Panc1 (cell line): ENCODE measurements at regions not wholly inside any gene's neighbourhood (a gene's known extent, or its start where the extent isn't known, plus 50 kb on each side); places are given as distances from the start of the nearest gene placed in this dataset.

Experiments used
- ATAC-seq: fragments of 200-7000 bp; cut with Tn5 transposase; 2 replicates; pipeline ENCODE4 v1.9.1; 2020; ENCODE audit warnings: mild to moderate bottlenecking, moderate library complexity
- BruUV-seq: library from RNA; stranded (reverse); fragments of 400-500 nt; replicated peaks from 2 replicates; lab custom pipeline; 2021; lab: Mats Ljungman, UMichigan
- CTCF ChIA-PET: fragments of 300-600 bp; sonication (Branson Sonifier 250); formaldehyde crosslinking; loops from one replicate; lab custom pipeline; 2022; ENCODE audit warnings: antibody characterized with exemption; lab: Charles Lee
- POLR2A ChIA-PET: fragments of 300-600 bp; sonication (Branson Sonifier 250); formaldehyde crosslinking; loops from one replicate; lab custom pipeline; 2022; ENCODE audit warnings: antibody characterized with exemption; lab: Charles Lee
- DNase-seq: peaks from one replicate; pipeline ENCODE4 v3.0.0-alpha.2; 2010; ENCODE audit warnings: low read depth, low spot score
- H3K27ac ChIP-seq: 2 replicates; pipeline ENCODE4 v1.5.1; 2011; ENCODE audit warnings: mild to moderate bottlenecking, low read length, inconsistent platforms
- H3K27me3 ChIP-seq: fragments of 200-500 bp; sonication (Bioruptor generic); 2 replicates; pipeline ENCODE4 v1.6.0; 2014; ENCODE audit warnings: low read length, inconsistent platforms; ENCODE audit not compliant: control insufficient read depth, insufficient read depth
- H3K36me3 ChIP-seq: fragments of 200-500 bp; sonication (Bioruptor generic); 2 replicates; pipeline ENCODE4 v1.5.1; 2014; ENCODE audit warnings: inconsistent platforms, mild to moderate bottlenecking, low read length, moderate library complexity; ENCODE audit not compliant: control insufficient read depth, insufficient read depth
- H3K4me1 ChIP-seq: 2 replicates; pipeline ENCODE4 v1.5.1; 2011; ENCODE audit warnings: inconsistent platforms, mild to moderate bottlenecking, low read length, moderate library complexity; ENCODE audit not compliant: control insufficient read depth, insufficient read depth
- H3K4me3 ChIP-seq, 2 experiments: 2 replicates each; pipeline ENCODE4 v1.5.1; 2011 to 2012; ENCODE audit warnings: low read depth in 2 of 2, low read length in 2 of 2, mild to moderate bottlenecking in 2 of 2, inconsistent platforms in 1 of 2, moderate library complexity in 1 of 2
- H3K9me3 ChIP-seq: fragments of 200-500 bp; sonication (Bioruptor generic); 2 replicates; pipeline ENCODE4 v1.5.1; 2014; ENCODE audit warnings: low read depth, mild to moderate bottlenecking, inconsistent platforms, low read length, moderate library complexity; ENCODE audit not compliant: control insufficient read depth, insufficient read depth
- CTCF ChIP-seq: fragments of 450-650 bp; IDR thresholded peaks from 2 replicates; pipeline ENCODE4 v1.5.1; 2017; ENCODE audit warnings: mild to moderate bottlenecking
- POLR2AphosphoS5 ChIP-seq: IDR thresholded peaks from 2 replicates; pipeline ENCODE4 v1.6.1; 2012; ENCODE audit warnings: mild to moderate bottlenecking, low read depth, low read length, moderate library complexity
- REST ChIP-seq, 2 experiments: IDR thresholded peaks; 2 replicates each; pipeline ENCODE4 v1.6.1; 2011 to 2012; ENCODE audit warnings: low read depth in 2 of 2, control low read depth in 1 of 2, low read length in 1 of 2, mild to moderate bottlenecking in 1 of 2, moderate library complexity in 1 of 2; ENCODE audit not compliant: insufficient read depth in 1 of 2
- SIN3A ChIP-seq: IDR thresholded peaks from 2 replicates; pipeline ENCODE4 v1.6.1; 2012; ENCODE audit warnings: low read depth, mild to moderate bottlenecking, low read length, moderate library complexity, borderline replicate concordance; ENCODE audit not compliant: insufficient read depth
- TCF7L2 ChIP-seq: IDR thresholded peaks from 2 replicates; pipeline ENCODE4 v1.6.1; 2011; ENCODE audit warnings: mild to moderate bottlenecking, low read depth, low read length, inconsistent platforms
- in situ Hi-C: cut with HindIII; loops from 2 replicates; pipeline ENCODE4 v1.10.0; 2016; ENCODE audit warnings: low sequenced_read_pairs, low pct_unique_long_range_greater_than_20kb
- intact Hi-C: fragments of 100-400 bp; cut with micrococcal nuclease; formaldehyde crosslinking; loops from one replicate; pipeline ENCODE4 v1.10.0; 2022; ENCODE audit not compliant: unreplicated experiment

GRCh38 chr2:55118643-55119083, 68.4 kb upstream of the RTN4 start:
- no peak overlapping the region for H3K27ac ChIP-seq

GRCh38 chr2:55116966-55117365, 66.7 kb upstream of the RTN4 start:
- BruUV-seq, result no TSS peak
- no peak for DNase-seq
- TF ChIP-seq POLR2AphosphoS5 (no peak), CTCF (no peak), REST (IDR thresholded peaks at IDR 0.05; ENCODE audit: insufficient read depth in 1 of 2, low read depth in 2 of 2, low read length in 1 of 2) (no peak), SIN3A (no peak), TCF7L2 (no peak)
- Histone ChIP-seq H3K4me3 (no peak overlapping the region), H3K4me1 (peaks cover 9% of the 10 kb centered on the region), H3K27me3 (no peaks in the 10 kb centered on the region), H3K36me3 (no peaks in the 10 kb centered on the region), H3K9me3 (no peaks in the 10 kb centered on the region), H3K27ac (peak overlapping the region; percentile 45; the same call in 1 of the 2 replicates)
- intact Hi-C loops (no loop called here), in situ Hi-C loops (no loop called here)
- ChIA-PET CTCF (no interaction called here), POLR2A (no interaction called here)
- no peak for ATAC-seq

More at GRCh38 chr2:55118643-55119083, 68.4 kb upstream of the RTN4 start:
- no TSS peak for BruUV-seq
- CTCF ChIA-PET, result interaction anchor here (0.6 kb wide), 1 partner anchor 237 kb away, joined by 10 read pairs; no protein-coding TSS in a partner anchor
- Histone ChIP-seq H3K4me3 (no peak overlapping the region), H3K27me3 (no peaks in the 10 kb centered on the region), H3K36me3 (no peaks in the 10 kb centered on the region), H3K4me1 (0 out of 2 replicates have a peak, but pooled peaks cover 4% of the 10 kb centered on the region), H3K9me3 (no peaks in the 10 kb centered on the region)
- POLR2A ChIA-PET, result no interaction called here
- DNase-seq, result no peak
- intact Hi-C loops, result no loop called here
- in situ Hi-C loops, result no loop called here
- ATAC-seq, result no peak
- TF ChIP-seq SIN3A (no peak), POLR2AphosphoS5 (no peak), REST (IDR thresholded peaks at IDR 0.05; ENCODE audit: insufficient read depth in 1 of 2, low read depth in 2 of 2, low read length in 1 of 2) (no peak), CTCF (no peak), TCF7L2 (no peak)
